HEK293T (cell line): ENCODE measurements at regions not wholly inside any gene's neighbourhood (a gene's known extent, or its start where the extent isn't known, plus 50 kb on each side); places are given as distances from the start of the nearest gene placed in this dataset.

Experiments used
- CTCF ChIA-PET: fragments of 350-600 bp; formaldehyde crosslinking; extraction: SDS; loops from one replicate; lab custom pipeline; 2021; ENCODE audit warnings: antibody characterized with exemption, inconsistent platforms; lab: Yijun Ruan, JAX
- POLR2A ChIA-PET: fragments of 350-600 bp; formaldehyde crosslinking; extraction: SDS; loops from one replicate; lab custom pipeline; 2020; ENCODE audit warnings: antibody characterized with exemption, inconsistent platforms; lab: Yijun Ruan, JAX
- DNase-seq: peaks from one replicate; pipeline ENCODE4 v3.0.0; 2012; ENCODE audit warnings: mixed read lengths; ENCODE audit errors: extremely low spot score
- ARNT ChIP-seq: fragments of 450-650 bp; IDR thresholded peaks from 2 replicates; pipeline ENCODE4 v1.6.1; 2017; ENCODE audit warnings: mild to moderate bottlenecking
- BHLHE40 ChIP-seq: fragments of 450-650 bp; IDR thresholded peaks from 2 replicates; pipeline ENCODE4 v1.6.1; 2016; ENCODE audit warnings: mild to moderate bottlenecking, moderate library complexity, borderline replicate concordance
- CTBP1 ChIP-seq: fragments of 450-650 bp; IDR thresholded peaks from 2 replicates; pipeline ENCODE4 v1.6.1; 2016; ENCODE audit warnings: borderline replicate concordance
- ELF4 ChIP-seq: fragments of 450-650 bp; IDR thresholded peaks from 2 replicates; pipeline ENCODE4 v1.6.1; 2017; ENCODE audit warnings: antibody characterized with exemption
- FOXA1 ChIP-seq: fragments of 450-650 bp; IDR thresholded peaks from 2 replicates; pipeline ENCODE4 v1.6.1; 2016; ENCODE audit warnings: mild to moderate bottlenecking
- FOXK2 ChIP-seq: fragments of 450-650 bp; IDR thresholded peaks from 2 replicates; pipeline ENCODE4 v1.6.1; 2016; ENCODE audit warnings: mild to moderate bottlenecking
- FOXM1 ChIP-seq: fragments of 450-650 bp; IDR thresholded peaks from 2 replicates; pipeline ENCODE4 v1.6.1; 2017; ENCODE audit warnings: mild to moderate bottlenecking, borderline replicate concordance
- HDGF ChIP-seq: fragments of 450-650 bp; IDR thresholded peaks from 2 replicates; pipeline ENCODE4 v1.6.1; 2017; ENCODE audit warnings: antibody characterized with exemption, borderline replicate concordance
- L3MBTL2 ChIP-seq: fragments of 450-650 bp; conservative IDR thresholded peaks from 2 replicates; pipeline ENCODE4 v1.6.1; 2016; ENCODE audit warnings: mild to moderate bottlenecking
- LEF1 ChIP-seq: fragments of 450-650 bp; IDR thresholded peaks from 2 replicates; pipeline ENCODE4 v1.6.1; 2017; ENCODE audit warnings: mild to moderate bottlenecking, borderline replicate concordance
- NFRKB ChIP-seq: fragments of 450-650 bp; IDR thresholded peaks from 2 replicates; pipeline ENCODE4 v1.6.1; 2016; ENCODE audit warnings: mild to moderate bottlenecking, moderate library complexity
- PKNOX1 ChIP-seq: fragments of 450-650 bp; IDR thresholded peaks from 2 replicates; pipeline ENCODE4 v1.6.1; 2016
- SP1 ChIP-seq: fragments of 450-650 bp; IDR thresholded peaks from 2 replicates; pipeline ENCODE4 v1.6.1; 2017
- SUZ12 ChIP-seq: fragments of 450-650 bp; IDR thresholded peaks from 2 replicates; pipeline ENCODE4 v1.6.1; 2016; ENCODE audit warnings: mild to moderate bottlenecking
- TARDBP ChIP-seq: fragments of 450-650 bp; IDR thresholded peaks from 2 replicates; pipeline ENCODE4 v1.6.1; 2016
- ZNF384 ChIP-seq: fragments of 450-650 bp; IDR thresholded peaks from 2 replicates; pipeline ENCODE4 v1.6.1; 2016

- ChIA-PET CTCF (interaction anchor here (0.7 kb wide), 1 partner anchor 132 kb away, joined by 4 read pairs; no protein-coding TSS in a partner anchor), POLR2A (no interaction called here)
- TF ChIP-seq BHLHE40, result no peak
- no peak for TF ChIP-seq ARNT
- TF ChIP-seq CTBP1, result no peak
- no peak for DNase-seq
These were observed 134.8 kb upstream of the PRDM1 start for GRCh38 chr6:105951322-105951721.

GRCh38 chr6:105949869-105950268 is 136.3 kb upstream of the PRDM1 start:
- ChIA-PET POLR2A (no interaction called here), CTCF (interaction anchor here (0.6 kb wide), 1 partner anchor 118 kb away, joined by 4 read pairs; no protein-coding TSS in a partner anchor)
- TF ChIP-seq ELF4 (no peak), L3MBTL2 (no peak), NFRKB (no peak), TARDBP (no peak), PKNOX1 (no peak), FOXK2 (no peak), ARNT (no peak), ZNF384 (no peak), SP1 (no peak), FOXA1 (no peak), LEF1 (no peak), SUZ12 (no peak), FOXM1 (no peak), CTBP1 (no peak), BHLHE40 (no peak), HDGF (no peak)
- no peak for DNase-seq

- ChIA-PET POLR2A (no interaction called here), CTCF (interaction anchor here (0.6 kb wide), 1 partner anchor 70 kb away, joined by 3 read pairs; no protein-coding TSS in a partner anchor)
- DNase-seq, result no peak
- TF ChIP-seq TARDBP, result no peak
- no peak for TF ChIP-seq ZNF384
- TF ChIP-seq SUZ12, result no peak
- TF ChIP-seq NFRKB, result no peak
- no peak for TF ChIP-seq ELF4
- TF ChIP-seq LEF1, result no peak
These were observed 142.6 kb upstream of the PRDM1 start for GRCh38 chr6:105943514-105943913.

- no peak for DNase-seq
- ChIA-PET POLR2A (no interaction called here), CTCF (interaction anchor here (0.6 kb wide), 1 partner anchor 53 kb away, joined by 3 read pairs; no protein-coding TSS in a partner anchor)
These were observed 144.3 kb upstream of the PRDM1 start for GRCh38 chr6:105941621-105942412.

GRCh38 chr6:105940990-105941389 is 145.1 kb upstream of the PRDM1 start:
- TF ChIP-seq ARNT (no peak), FOXK2 (no peak), CTBP1 (no peak), TARDBP (no peak), SUZ12 (no peak), FOXM1 (no peak)
- ChIA-PET CTCF (no interaction called here), POLR2A (no interaction called here)
- no peak for DNase-seq

More at GRCh38 chr6:105941621-105942412, 144.3 kb upstream of the PRDM1 start:
- no peak for TF ChIP-seq HDGF

- CTCF ChIA-PET, result no interaction called here
- DNase-seq, result no peak
- POLR2A ChIA-PET, result no interaction called here
- TF ChIP-seq CTBP1, result no peak
- no peak for TF ChIP-seq TARDBP
- TF ChIP-seq PKNOX1, result no peak
- TF ChIP-seq BHLHE40, result no peak
- no peak for TF ChIP-seq ELF4
These were observed 149.2 kb upstream of the PRDM1 start for GRCh38 chr6:105936972-105937371.

GRCh38 chr6:105935416-105935815 is 150.7 kb upstream of the PRDM1 start:
- DNase-seq, result no peak
- TF ChIP-seq BHLHE40, result no peak
- TF ChIP-seq ARNT, result no peak
- TF ChIP-seq FOXK2, result no peak
- TF ChIP-seq L3MBTL2, result no peak
- CTCF ChIA-PET, result no interaction called here
- POLR2A ChIA-PET, result no interaction called here

GRCh38 chr6:105934708-105935107 is 151.4 kb upstream of the PRDM1 start:
- POLR2A ChIA-PET, result no interaction called here
- DNase-seq, result no peak
- CTCF ChIA-PET, result no interaction called here
- TF ChIP-seq HDGF, result no peak
- no peak for TF ChIP-seq ZNF384
- no peak for TF ChIP-seq BHLHE40
- TF ChIP-seq SUZ12, result no peak
- TF ChIP-seq FOXK2, result no peak
- no peak for TF ChIP-seq FOXM1
